ENCODE measurements at regions not wholly inside any gene's neighbourhood (a gene's known extent, or its start where the extent isn't known, plus 50 kb on each side); places are given as distances from the start of the nearest gene placed in this dataset.

- no peak for TF ChIP-seq CTCF (IDR thresholded peaks at IDR 0.05)
These were observed 303.7 kb downstream of the SS18 start for GRCh38 chr18:25786758-25787157.

GRCh38 chr18:25780105-25780504, 310.3 kb downstream of the SS18 start:
- no peak for TF ChIP-seq CTCF (IDR thresholded peaks at IDR 0.05)

GRCh38 chr18:25771796-25772195, 318.6 kb downstream of the SS18 start:
- no peak for TF ChIP-seq CTCF (IDR thresholded peaks at IDR 0.05)

GRCh38 chr18:25764777-25765176, 325.6 kb downstream of the SS18 start:
- TF ChIP-seq CTCF (IDR thresholded peaks at IDR 0.05), result no peak

- no peak for TF ChIP-seq CTCF (IDR thresholded peaks at IDR 0.05)
These were observed 331.3 kb downstream of the SS18 start for GRCh38 chr18:25759111-25759510.

GRCh38 chr18:25743646-25744151, 346.7 kb downstream of the SS18 start:
- TF ChIP-seq CTCF (IDR thresholded peaks at IDR 0.05), result no peak

GRCh38 chr18:25739376-25739775, 351.0 kb downstream of the SS18 start:
- no peak for TF ChIP-seq CTCF (IDR thresholded peaks at IDR 0.05)

- no peak for TF ChIP-seq CTCF (IDR thresholded peaks at IDR 0.05)
These were observed 352.6 kb downstream of the SS18 start for GRCh38 chr18:25737710-25738311.
